ENCODE measurements at regions not wholly inside any gene's neighbourhood (a gene's known extent, or its start where the extent isn't known, plus 50 kb on each side); places are given as distances from the start of the nearest gene placed in this dataset.
"Not testable (repeated sequence)": the region's sequence is repeated elsewhere in the genome, so short reads cannot be mapped to it uniquely, and the experiment has no call there.

DNA sequence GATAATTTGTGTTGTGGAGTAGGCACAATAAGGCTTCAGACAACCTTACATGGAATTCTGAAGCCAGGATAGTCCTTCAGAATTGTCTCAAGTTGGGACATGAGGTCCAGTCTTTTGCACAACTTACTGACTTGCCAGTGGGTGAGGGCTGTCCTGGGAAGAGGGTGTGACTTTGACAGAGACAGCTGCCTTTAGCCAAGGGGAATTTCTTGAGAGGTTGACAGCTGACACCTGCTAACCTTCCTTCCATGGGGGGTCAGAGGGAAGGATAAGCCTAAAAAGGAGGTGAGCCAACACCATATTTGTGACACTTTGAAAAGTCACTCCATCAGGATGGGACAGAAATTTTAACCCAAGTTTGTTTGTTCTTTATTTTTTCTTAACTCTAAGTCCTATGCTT, 907.8 kb upstream of the CRIM1 start:
- DNase-seq (ENCODE audit: extremely low read depth, low read depth), result no peak

DNA sequence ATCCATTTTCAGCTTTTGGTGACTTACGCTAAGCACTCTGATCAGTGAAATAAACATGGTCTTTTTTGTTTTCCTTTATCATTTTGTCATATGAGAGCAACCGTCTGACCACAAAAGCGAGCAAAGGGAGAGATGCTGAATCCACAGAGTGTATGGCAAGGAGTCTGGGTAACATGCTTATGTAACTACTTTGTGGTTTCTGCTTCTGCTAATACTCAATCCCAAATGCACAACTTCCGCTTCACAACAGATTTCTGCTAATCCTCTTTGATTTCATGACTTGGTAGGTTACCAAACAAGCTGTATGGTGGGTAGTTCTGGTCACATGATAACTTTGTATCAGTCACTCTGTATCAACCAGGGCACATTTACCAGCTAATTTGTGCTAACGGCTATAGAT, 908.4 kb upstream of the CRIM1 start:
- TF ChIP-seq, protein P1, sequence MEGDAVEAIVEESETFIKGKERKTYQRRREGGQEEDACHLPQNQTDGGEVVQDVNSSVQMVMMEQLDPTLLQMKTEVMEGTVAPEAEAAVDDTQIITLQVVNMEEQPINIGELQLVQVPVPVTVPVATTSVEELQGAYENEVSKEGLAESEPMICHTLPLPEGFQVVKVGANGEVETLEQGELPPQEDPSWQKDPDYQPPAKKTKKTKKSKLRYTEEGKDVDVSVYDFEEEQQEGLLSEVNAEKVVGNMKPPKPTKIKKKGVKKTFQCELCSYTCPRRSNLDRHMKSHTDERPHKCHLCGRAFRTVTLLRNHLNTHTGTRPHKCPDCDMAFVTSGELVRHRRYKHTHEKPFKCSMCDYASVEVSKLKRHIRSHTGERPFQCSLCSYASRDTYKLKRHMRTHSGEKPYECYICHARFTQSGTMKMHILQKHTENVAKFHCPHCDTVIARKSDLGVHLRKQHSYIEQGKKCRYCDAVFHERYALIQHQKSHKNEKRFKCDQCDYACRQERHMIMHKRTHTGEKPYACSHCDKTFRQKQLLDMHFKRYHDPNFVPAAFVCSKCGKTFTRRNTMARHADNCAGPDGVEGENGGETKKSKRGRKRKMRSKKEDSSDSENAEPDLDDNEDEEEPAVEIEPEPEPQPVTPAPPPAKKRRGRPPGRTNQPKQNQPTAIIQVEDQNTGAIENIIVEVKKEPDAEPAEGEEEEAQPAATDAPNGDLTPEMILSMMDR (IDR thresholded peaks at IDR 0.05; ENCODE audit: low read depth, low read length), result no peak
- no peak for DNase-seq (ENCODE audit: extremely low read depth, low read depth)

More for the DNA sequence above, 907.8 kb upstream of the CRIM1 start:
- TF ChIP-seq, protein P1 (IDR thresholded peaks at IDR 0.05; ENCODE audit: low read depth, low read length), result no peak

- TF ChIP-seq, protein P1 (IDR thresholded peaks at IDR 0.05; ENCODE audit: low read depth, low read length), result no peak
- DNase-seq (ENCODE audit: extremely low read depth, low read depth), result no peak
Measured at GRCh38 chr2:35443087-35443486, 912.5 kb upstream of the CRIM1 start.

DNA sequence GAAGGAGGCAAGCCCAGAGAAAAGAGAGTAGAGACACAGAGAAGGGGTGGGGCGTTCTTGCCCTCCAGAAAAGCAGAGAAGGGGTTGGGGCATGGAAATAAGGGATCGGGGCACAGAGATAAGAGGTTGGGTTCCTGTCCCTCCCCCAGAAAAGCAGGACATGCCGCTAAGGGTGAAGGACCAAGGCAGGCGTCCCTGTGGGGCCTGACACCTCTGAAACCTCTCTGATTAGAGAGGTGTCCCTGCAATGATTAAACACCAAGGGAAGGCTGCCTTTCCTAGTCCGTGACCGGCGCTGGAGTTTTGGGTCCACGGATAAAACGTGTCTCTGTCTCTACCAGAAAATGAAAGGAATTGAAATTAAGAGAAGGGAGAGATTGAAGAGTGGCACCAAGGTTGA, 914.0 kb upstream of the CRIM1 start:
- not testable (repeated sequence) for DNase-seq (ENCODE audit: extremely low read depth, low read depth)

- DNase-seq (ENCODE audit: extremely low read depth, low read depth), result not testable (repeated sequence)
Measured at GRCh38 chr2:35440308-35440707, 915.3 kb upstream of the CRIM1 start.

GRCh38 chr2:35436893-35437292, 918.7 kb upstream of the CRIM1 start:
- DNase-seq (ENCODE audit: extremely low read depth, low read depth), result not testable (repeated sequence)

- TF ChIP-seq, protein P1 (IDR thresholded peaks at IDR 0.05; ENCODE audit: low read depth, low read length), result no peak
- no peak for DNase-seq (ENCODE audit: extremely low read depth, low read depth)
Measured at GRCh38 chr2:35428548-35428947, 927.0 kb upstream of the CRIM1 start.

- TF ChIP-seq, protein P1 (IDR thresholded peaks at IDR 0.05; ENCODE audit: low read depth, low read length), result no peak
- DNase-seq (ENCODE audit: extremely low read depth, low read depth), result no peak
Measured at GRCh38 chr2:35421485-35421884, 934.1 kb upstream of the CRIM1 start.

DNA sequence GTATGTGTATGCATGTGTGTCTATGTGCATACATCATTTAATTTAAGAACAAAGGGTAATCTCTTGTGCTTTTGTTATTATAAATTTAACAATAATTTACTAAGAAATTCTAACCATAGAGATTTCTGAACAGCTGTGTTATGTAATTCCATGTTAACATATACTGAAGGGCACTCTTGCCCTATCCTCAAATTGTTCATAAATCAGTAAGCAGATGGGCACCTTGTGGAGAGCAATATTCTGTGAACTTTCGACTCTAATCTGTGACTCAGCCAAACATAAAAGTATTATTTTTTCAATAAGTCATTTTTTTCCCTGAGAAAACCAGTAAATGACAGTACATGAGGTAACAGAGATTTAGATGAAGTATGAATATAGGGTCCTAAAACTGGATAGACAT, 938.3 kb upstream of the CRIM1 start:
- no peak for DNase-seq (ENCODE audit: extremely low read depth, low read depth)
- TF ChIP-seq, protein P1 (IDR thresholded peaks at IDR 0.05; ENCODE audit: low read depth, low read length), result no peak
